COR-L47 (cell line): ENCODE measurements at regions not wholly inside any gene's neighbourhood (a gene's known extent, or its start where the extent isn't known, plus 50 kb on each side); places are given as distances from the start of the nearest gene placed in this dataset.

Experiments
- DNase-seq: peaks from one replicate; lab custom pipeline; 2025; lab: John Stamatoyannopoulos, UW

- no peak for DNase-seq
Observed at GRCh38 chr3:113096188-113096892, 105.6 kb downstream of the GTPBP8 start.

- no peak for DNase-seq
Observed at GRCh38 chr3:113097960-113098447, 107.2 kb downstream of the GTPBP8 start.

- no peak for DNase-seq
Observed at GRCh38 chr3:113100063-113100462, 109.3 kb downstream of the GTPBP8 start.

- DNase-seq, result no peak
Observed at GRCh38 chr3:113103588-113103987, 107.8 kb upstream of the BOC start.

GRCh38 chr3:113104357-113105092 is 106.8 kb upstream of the BOC start:
- DNase-seq, result no peak

GRCh38 chr3:113105093-113105449 is 106.3 kb upstream of the BOC start:
- DNase-seq, result no peak

- no peak for DNase-seq
Observed at GRCh38 chr3:113105966-113106660, 105.2 kb upstream of the BOC start.

GRCh38 chr3:113110267-113110666 is 101.1 kb upstream of the BOC start:
- DNase-seq, result no peak

- no peak for DNase-seq
Observed at GRCh38 chr3:113111011-113111707, 100.2 kb upstream of the BOC start.

GRCh38 chr3:113113361-113113760 is 98.0 kb upstream of the BOC start:
- no peak for DNase-seq

- DNase-seq, result no peak
Observed at GRCh38 chr3:113117511-113118234, 93.7 kb upstream of the BOC start.

- DNase-seq, result no peak
Observed at GRCh38 chr3:113118336-113118735, 93.0 kb upstream of the BOC start.

- DNase-seq, result no peak
Observed at GRCh38 chr3:113124256-113124830, 87.0 kb upstream of the BOC start.

- DNase-seq, result no peak
Observed at GRCh38 chr3:113125951-113126350, 85.4 kb upstream of the BOC start.

GRCh38 chr3:113128386-113129015 is 82.9 kb upstream of the BOC start:
- no peak for DNase-seq

- DNase-seq, result no peak
Observed at GRCh38 chr3:113129168-113129567, 82.2 kb upstream of the BOC start.

- DNase-seq, result no peak
Observed at GRCh38 chr3:113132571-113132996, 78.8 kb upstream of the BOC start.

- peak; percentile 5 for DNase-seq
Observed at GRCh38 chr3:113133140-113133539, 78.2 kb upstream of the BOC start.

GRCh38 chr3:113136071-113136470 is 75.3 kb upstream of the BOC start:
- DNase-seq, result peak; percentile 14

GRCh38 chr3:113136544-113136943 is 74.8 kb upstream of the BOC start:
- no peak for DNase-seq
